ENCODE measurements at regions not wholly inside any gene's neighbourhood (a gene's known extent, or its start where the extent isn't known, plus 50 kb on each side); places are given as distances from the start of the nearest gene placed in this dataset.
A peak's percentile ranks its signal among the peaks of the same experiment; 100 is the strongest.

GRCh38 chr1:87685311-87686135, 356.8 kb downstream of the LMO4 start:
- H3K27ac ChIP-seq = peak overlapping the region in 9 of 12 donors; percentile 13 to 73 (median 41)
- intact Hi-C loops (cut with DNase I) = loop anchor here in 3 of 10 donors (5.0 to 10.0 kb wide), 2 partner anchors 353 to 361 kb away; partner anchors contain the start of gene LMO4 (in 1 of the 3)
- H3K36me3 ChIP-seq = no peaks in the 10 kb centered on the region
- H3K4me1 ChIP-seq = peaks cover 0 to 16% (median 5%) of the 10 kb centered on the region in 12 donors
- WGBS, 4 donors = 49 to 53% (median 51%) methylated on average over 16 of the region's 16 CpGs
- H3K27me3 ChIP-seq = no peaks in the 10 kb centered on the region
- no peak for DNase-seq
- no peak for TF ChIP-seq POLR2A (IDR thresholded peaks at IDR 0.05)
- TF ChIP-seq, protein P1, sequence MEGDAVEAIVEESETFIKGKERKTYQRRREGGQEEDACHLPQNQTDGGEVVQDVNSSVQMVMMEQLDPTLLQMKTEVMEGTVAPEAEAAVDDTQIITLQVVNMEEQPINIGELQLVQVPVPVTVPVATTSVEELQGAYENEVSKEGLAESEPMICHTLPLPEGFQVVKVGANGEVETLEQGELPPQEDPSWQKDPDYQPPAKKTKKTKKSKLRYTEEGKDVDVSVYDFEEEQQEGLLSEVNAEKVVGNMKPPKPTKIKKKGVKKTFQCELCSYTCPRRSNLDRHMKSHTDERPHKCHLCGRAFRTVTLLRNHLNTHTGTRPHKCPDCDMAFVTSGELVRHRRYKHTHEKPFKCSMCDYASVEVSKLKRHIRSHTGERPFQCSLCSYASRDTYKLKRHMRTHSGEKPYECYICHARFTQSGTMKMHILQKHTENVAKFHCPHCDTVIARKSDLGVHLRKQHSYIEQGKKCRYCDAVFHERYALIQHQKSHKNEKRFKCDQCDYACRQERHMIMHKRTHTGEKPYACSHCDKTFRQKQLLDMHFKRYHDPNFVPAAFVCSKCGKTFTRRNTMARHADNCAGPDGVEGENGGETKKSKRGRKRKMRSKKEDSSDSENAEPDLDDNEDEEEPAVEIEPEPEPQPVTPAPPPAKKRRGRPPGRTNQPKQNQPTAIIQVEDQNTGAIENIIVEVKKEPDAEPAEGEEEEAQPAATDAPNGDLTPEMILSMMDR (IDR thresholded peaks at IDR 0.05) = no peak
- H3K9me3 ChIP-seq = no peaks in the 10 kb centered on the region
- peak overlapping the region in 5 of 12 donors; percentile 1 to 58 (median 57) for H3K4me3 ChIP-seq
- ATAC-seq = no peak

GRCh38 chr1:87686136-87686495, 357.4 kb downstream of the LMO4 start:
- H3K27me3 ChIP-seq = no peaks in the 10 kb centered on the region
- no peaks in the 10 kb centered on the region for H3K36me3 ChIP-seq
- ATAC-seq (no peak), DNase-seq (no peak)
- intact Hi-C loops (cut with DNase I) = loop anchor here in 3 of 10 donors (5.0 to 10.0 kb wide), 2 partner anchors 354 to 361 kb away; partner anchors contain the start of gene LMO4 (in 1 of the 3)
- 64 to 71% (median 66%) methylated on average over 1 of the region's 1 CpG for WGBS, 4 donors
- no peak overlapping the region for H3K4me3 ChIP-seq
- no peaks in the 10 kb centered on the region for H3K9me3 ChIP-seq
- peaks cover 0 to 16% (median 5%) of the 10 kb centered on the region in 12 donors for H3K4me1 ChIP-seq
- TF ChIP-seq POLR2A (IDR thresholded peaks at IDR 0.05) = no peak
- TF ChIP-seq, protein P1 (IDR thresholded peaks at IDR 0.05) = no peak
- H3K27ac ChIP-seq = peak overlapping the region in 2 of 12 donors; percentile 41 to 73

- H3K27ac ChIP-seq = peak overlapping the region in 1 of 12 donors; percentile 73
- H3K36me3 ChIP-seq = no peaks in the 10 kb centered on the region
- intact Hi-C loops (cut with DNase I) = loop anchor here in 3 of 10 donors (5.0 to 10.0 kb wide), 2 partner anchors 354 to 362 kb away; partner anchors contain the start of gene LMO4 (in 1 of the 3)
- H3K4me3 ChIP-seq = no peak overlapping the region
- WGBS, 4 donors = 81 to 95% (median 89%) methylated on average over 1 of the region's 1 CpG
- peaks cover 0 to 16% (median 5%) of the 10 kb centered on the region in 12 donors for H3K4me1 ChIP-seq
- no peak for ATAC-seq
- no peak for TF ChIP-seq POLR2A (IDR thresholded peaks at IDR 0.05)
- TF ChIP-seq, protein P1 (IDR thresholded peaks at IDR 0.05) = no peak
- no peaks in the 10 kb centered on the region for H3K9me3 ChIP-seq
- H3K27me3 ChIP-seq = no peaks in the 10 kb centered on the region
- DNase-seq = no peak
These were observed 358.0 kb downstream of the LMO4 start for GRCh38 chr1:87686671-87687070.

- Histone ChIP-seq H3K9me3 (no peaks in the 10 kb centered on the region), H3K36me3 (no peaks in the 10 kb centered on the region), H3K27ac (no peak overlapping the region), H3K27me3 (no peaks in the 10 kb centered on the region), H3K4me3 (no peak overlapping the region), H3K4me1 (peaks cover 0 to 16% (median 5%) of the 10 kb centered on the region in 12 donors)
- DNase-seq (no peak), ATAC-seq (no peak)
- intact Hi-C loops (cut with DNase I) = loop anchor here in 3 of 10 donors (5.0 to 10.0 kb wide), 2 partner anchors 356 to 363 kb away; partner anchors contain the start of gene LMO4 (in 1 of the 3)
- 96 to 98% (median 97%) methylated on average over 5 of the region's 5 CpGs for WGBS, 4 donors
- TF ChIP-seq, protein P1 (IDR thresholded peaks at IDR 0.05) = no peak
- TF ChIP-seq POLR2A (IDR thresholded peaks at IDR 0.05) = no peak
These were observed 359.5 kb downstream of the LMO4 start for GRCh38 chr1:87688136-87688535.
